Gastrocnemius medialis (tissue), 4 donors: ENCODE measurements at regions not wholly inside any gene's neighbourhood (a gene's known extent, or its start where the extent isn't known, plus 50 kb on each side); places are given as distances from the start of the nearest gene placed in this dataset.

Experiments used
- CTCF ChIP-seq, 5 experiments: fragments of 450-650 bp in 3 of 5; fragments of 200-600 bp in 2 of 5; sonication (generic) in 2 of 5; IDR thresholded peaks in 4 of 5; conservative IDR thresholded peaks in 1 of 5; 1 replicate in 4 of 5; 2 replicates in 1 of 5; pipeline ENCODE4 v1.5.1; 2016 to 2019; ENCODE audit warnings: antibody characterized with exemption in 5 of 5, mild to moderate bottlenecking in 3 of 5, moderate library complexity in 3 of 5
- POLR2A ChIP-seq, 2 donors: fragments of 450-650 bp; IDR thresholded peaks; one replicate each; pipeline ENCODE4 v1.6.1; 2017; ENCODE audit warnings: antibody characterized with exemption in 2 of 2, mild to moderate bottlenecking in 2 of 2, moderate library complexity in 2 of 2

- no peak for TF ChIP-seq CTCF (IDR thresholded peaks at IDR 0.05 in 4 of 5, conservative IDR thresholded peaks at IDR 0.05 in 1 of 5)
- no peak for TF ChIP-seq POLR2A (IDR thresholded peaks at IDR 0.05)
These were observed 228.5 kb upstream of the COBL start for GRCh38 chr7:51545131-51545530.
